ENCODE measurements at regions not wholly inside any gene's neighbourhood (a gene's known extent, or its start where the extent isn't known, plus 50 kb on each side); places are given as distances from the start of the nearest gene placed in this dataset.

DNA sequence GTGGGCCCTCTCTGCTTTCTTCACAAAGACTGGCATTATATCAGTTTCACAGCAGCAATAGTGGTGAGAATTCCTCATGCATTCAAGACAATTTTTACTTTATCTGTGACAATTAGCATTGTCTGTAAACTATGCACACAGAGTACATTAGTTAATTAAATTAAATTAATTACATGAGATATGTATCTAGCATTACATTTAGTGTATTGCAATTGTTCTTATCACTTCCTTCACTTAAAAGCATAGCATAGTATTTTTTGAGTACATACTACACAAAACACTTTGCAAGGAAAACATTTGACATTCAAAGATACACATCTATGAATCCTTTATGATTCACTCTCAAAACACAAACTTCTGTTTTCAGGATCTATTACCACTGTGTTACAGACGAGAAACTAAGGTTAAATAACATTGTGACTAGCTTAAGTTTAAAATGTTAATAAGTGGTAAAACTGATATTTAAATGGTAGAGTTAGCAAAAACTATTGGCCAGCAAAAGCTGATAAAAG, 1542.6 kb downstream of the PLA2G4A start:
- TF ChIP-seq EZH2 (IDR thresholded peaks at IDR 0.05; ENCODE audit: insufficient read depth, poor library complexity, severe bottlenecking) (no peak), EZH2phosphoT487 (IDR thresholded peaks at IDR 0.05; ENCODE audit: insufficient read depth, low read depth) (no peak)
